SU-DHL-6 (cell line): ENCODE measurements at regions not wholly inside any gene's neighbourhood (a gene's known extent, or its start where the extent isn't known, plus 50 kb on each side); places are given as distances from the start of the nearest gene placed in this dataset.

ENCODE experiments used
- EZH2phosphoT487 ChIP-seq: fragments of 200-600 bp; sonication (generic), shearing (Covaris generic); conservative IDR thresholded peaks from 2 replicates; pipeline ENCODE4 v1.6.1; 2018; ENCODE audit warnings: mild to moderate bottlenecking, antibody characterized with exemption, low read length, moderate library complexity, mixed read lengths
- TF ChIP-seq, protein P1 (sequence below): fragments of 200-600 bp; sonication (generic); IDR thresholded peaks from one replicate; pipeline ENCODE4 v1.5.1; 2017; ENCODE audit warnings: antibody characterized with exemption, mild to moderate bottlenecking, low read length, moderate library complexity; ENCODE audit not compliant: insufficient read depth, poor library complexity, severe bottlenecking

DNA sequence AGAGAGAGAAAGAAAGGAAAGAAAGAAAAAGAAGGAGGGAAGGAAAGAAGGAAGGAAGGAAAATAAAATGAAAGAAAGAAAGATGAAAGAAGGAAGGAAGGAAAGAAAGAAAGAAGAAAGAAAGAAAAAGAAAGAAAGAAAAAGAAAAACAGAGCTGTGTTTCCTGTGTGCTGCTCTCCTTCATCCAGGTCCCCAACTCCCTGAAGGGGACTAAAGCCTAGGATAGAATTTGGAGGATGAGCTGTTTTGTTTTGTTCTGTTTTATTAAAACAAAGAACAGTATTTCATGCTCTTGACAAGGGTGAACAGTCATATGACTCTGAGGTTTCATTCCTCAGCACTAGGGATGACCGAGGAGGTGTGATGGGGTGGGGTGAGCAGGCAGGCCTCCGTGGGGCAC, 164.8 kb upstream of the NDN start:
- TF ChIP-seq, protein P1, sequence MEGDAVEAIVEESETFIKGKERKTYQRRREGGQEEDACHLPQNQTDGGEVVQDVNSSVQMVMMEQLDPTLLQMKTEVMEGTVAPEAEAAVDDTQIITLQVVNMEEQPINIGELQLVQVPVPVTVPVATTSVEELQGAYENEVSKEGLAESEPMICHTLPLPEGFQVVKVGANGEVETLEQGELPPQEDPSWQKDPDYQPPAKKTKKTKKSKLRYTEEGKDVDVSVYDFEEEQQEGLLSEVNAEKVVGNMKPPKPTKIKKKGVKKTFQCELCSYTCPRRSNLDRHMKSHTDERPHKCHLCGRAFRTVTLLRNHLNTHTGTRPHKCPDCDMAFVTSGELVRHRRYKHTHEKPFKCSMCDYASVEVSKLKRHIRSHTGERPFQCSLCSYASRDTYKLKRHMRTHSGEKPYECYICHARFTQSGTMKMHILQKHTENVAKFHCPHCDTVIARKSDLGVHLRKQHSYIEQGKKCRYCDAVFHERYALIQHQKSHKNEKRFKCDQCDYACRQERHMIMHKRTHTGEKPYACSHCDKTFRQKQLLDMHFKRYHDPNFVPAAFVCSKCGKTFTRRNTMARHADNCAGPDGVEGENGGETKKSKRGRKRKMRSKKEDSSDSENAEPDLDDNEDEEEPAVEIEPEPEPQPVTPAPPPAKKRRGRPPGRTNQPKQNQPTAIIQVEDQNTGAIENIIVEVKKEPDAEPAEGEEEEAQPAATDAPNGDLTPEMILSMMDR, result no peak
- TF ChIP-seq EZH2phosphoT487, result no peak
